ENCODE measurements at regions not wholly inside any gene's neighbourhood (a gene's known extent, or its start where the extent isn't known, plus 50 kb on each side); places are given as distances from the start of the nearest gene placed in this dataset.

DNA sequence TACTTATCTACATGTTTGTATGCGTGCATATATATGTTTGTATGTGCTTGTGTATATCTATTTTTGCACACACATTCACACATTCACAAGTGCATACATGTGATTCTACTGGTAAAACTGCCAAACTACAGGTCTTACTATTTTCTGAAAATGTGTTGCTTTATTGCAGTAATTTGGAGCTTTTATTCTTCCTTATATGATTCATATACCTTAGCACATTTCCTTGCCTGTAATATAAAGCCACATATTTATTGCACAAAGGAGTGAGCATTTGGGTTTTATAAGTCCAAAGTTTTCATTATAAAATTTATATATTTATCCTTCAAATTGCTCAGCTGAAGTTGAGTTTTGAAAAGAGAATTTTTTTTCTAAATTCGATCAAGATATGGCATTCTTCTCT is 1120.4 kb upstream of the PCDH9 start:
- H3K27ac ChIP-seq (ENCODE audit: low read depth, low read length, poor library complexity, severe bottlenecking), result no peak overlapping the region
- TF ChIP-seq, protein P1, sequence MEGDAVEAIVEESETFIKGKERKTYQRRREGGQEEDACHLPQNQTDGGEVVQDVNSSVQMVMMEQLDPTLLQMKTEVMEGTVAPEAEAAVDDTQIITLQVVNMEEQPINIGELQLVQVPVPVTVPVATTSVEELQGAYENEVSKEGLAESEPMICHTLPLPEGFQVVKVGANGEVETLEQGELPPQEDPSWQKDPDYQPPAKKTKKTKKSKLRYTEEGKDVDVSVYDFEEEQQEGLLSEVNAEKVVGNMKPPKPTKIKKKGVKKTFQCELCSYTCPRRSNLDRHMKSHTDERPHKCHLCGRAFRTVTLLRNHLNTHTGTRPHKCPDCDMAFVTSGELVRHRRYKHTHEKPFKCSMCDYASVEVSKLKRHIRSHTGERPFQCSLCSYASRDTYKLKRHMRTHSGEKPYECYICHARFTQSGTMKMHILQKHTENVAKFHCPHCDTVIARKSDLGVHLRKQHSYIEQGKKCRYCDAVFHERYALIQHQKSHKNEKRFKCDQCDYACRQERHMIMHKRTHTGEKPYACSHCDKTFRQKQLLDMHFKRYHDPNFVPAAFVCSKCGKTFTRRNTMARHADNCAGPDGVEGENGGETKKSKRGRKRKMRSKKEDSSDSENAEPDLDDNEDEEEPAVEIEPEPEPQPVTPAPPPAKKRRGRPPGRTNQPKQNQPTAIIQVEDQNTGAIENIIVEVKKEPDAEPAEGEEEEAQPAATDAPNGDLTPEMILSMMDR (conservative IDR thresholded peaks at IDR 0.05; ENCODE audit: low read depth, low read length), result no peak
- TF ChIP-seq EZH2 (IDR thresholded peaks at IDR 0.05; ENCODE audit: borderline replicate concordance, low read depth, low read length, poor library complexity, severe bottlenecking), result no peak
- no TSS peak for BruUV-seq (replicated peaks)
- H3K4me3 ChIP-seq (ENCODE audit: low read depth, low read length, poor library complexity, severe bottlenecking), result no peak overlapping the region
- H3K9me3 ChIP-seq (ENCODE audit: low read depth, low read length, poor library complexity, severe bottlenecking), result no peaks in the 10 kb centered on the region
- H3K4me1 ChIP-seq (ENCODE audit: insufficient read depth, low read length, poor library complexity, severe bottlenecking), result no peaks in the 10 kb centered on the region
- DNase-seq (ENCODE audit: low spot score), result no peak
- intact Hi-C loops (cut with micrococcal nuclease; ENCODE audit: unreplicated experiment), result no loop called here
- H3K36me3 ChIP-seq (ENCODE audit: insufficient read depth, low read length, poor library complexity, severe bottlenecking), result no peaks in the 10 kb centered on the region
- H3K27me3 ChIP-seq (replicated peaks; ENCODE audit: insufficient read depth, low read depth, low read length, poor library complexity), result no peaks in the 10 kb centered on the region
- CTCF ChIA-PET, result no interaction called here
- POLR2A ChIA-PET (ENCODE audit: low non-redundant PET), result no interaction called here

DNA sequence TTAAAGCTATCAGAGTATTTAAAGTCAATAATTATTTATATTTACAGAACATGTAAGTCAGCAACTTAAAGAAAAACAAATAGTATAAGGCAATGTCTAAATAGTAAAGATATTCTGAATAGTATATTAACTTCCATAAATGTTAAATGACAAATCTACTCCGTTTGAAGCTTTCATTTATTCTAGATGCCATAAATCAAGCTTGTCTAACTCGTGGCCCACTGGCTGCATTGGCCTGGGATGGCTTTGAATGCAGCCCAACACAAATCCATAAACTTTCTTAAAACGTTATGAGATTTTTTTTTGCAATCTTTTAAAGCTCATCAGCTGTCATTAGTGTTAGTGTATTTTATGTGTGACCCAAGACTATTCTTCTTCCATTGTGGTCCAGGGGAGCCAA is 1117.1 kb upstream of the PCDH9 start:
- DNase-seq (ENCODE audit: low spot score), result no peak
- Histone ChIP-seq H3K4me3 (ENCODE audit: low read depth, low read length, poor library complexity, severe bottlenecking) (no peak overlapping the region), H3K9me3 (ENCODE audit: low read depth, low read length, poor library complexity, severe bottlenecking) (peaks cover 3% of the 10 kb centered on the region), H3K36me3 (ENCODE audit: insufficient read depth, low read length, poor library complexity, severe bottlenecking) (no peaks in the 10 kb centered on the region), H3K27me3 (replicated peaks; ENCODE audit: insufficient read depth, low read depth, low read length, poor library complexity) (no peaks in the 10 kb centered on the region), H3K27ac (ENCODE audit: low read depth, low read length, poor library complexity, severe bottlenecking) (no peak overlapping the region), H3K4me1 (ENCODE audit: insufficient read depth, low read length, poor library complexity, severe bottlenecking) (no peaks in the 10 kb centered on the region)
- POLR2A ChIA-PET (ENCODE audit: low non-redundant PET), result no interaction called here
- intact Hi-C loops (cut with micrococcal nuclease; ENCODE audit: unreplicated experiment), result no loop called here
- TF ChIP-seq EZH2 (IDR thresholded peaks at IDR 0.05; ENCODE audit: borderline replicate concordance, low read depth, low read length, poor library complexity, severe bottlenecking), result no peak
- TF ChIP-seq, protein P1 (conservative IDR thresholded peaks at IDR 0.05; ENCODE audit: low read depth, low read length), result no peak
- no TSS peak for BruUV-seq (replicated peaks)
- CTCF ChIA-PET, result no interaction called here

DNA sequence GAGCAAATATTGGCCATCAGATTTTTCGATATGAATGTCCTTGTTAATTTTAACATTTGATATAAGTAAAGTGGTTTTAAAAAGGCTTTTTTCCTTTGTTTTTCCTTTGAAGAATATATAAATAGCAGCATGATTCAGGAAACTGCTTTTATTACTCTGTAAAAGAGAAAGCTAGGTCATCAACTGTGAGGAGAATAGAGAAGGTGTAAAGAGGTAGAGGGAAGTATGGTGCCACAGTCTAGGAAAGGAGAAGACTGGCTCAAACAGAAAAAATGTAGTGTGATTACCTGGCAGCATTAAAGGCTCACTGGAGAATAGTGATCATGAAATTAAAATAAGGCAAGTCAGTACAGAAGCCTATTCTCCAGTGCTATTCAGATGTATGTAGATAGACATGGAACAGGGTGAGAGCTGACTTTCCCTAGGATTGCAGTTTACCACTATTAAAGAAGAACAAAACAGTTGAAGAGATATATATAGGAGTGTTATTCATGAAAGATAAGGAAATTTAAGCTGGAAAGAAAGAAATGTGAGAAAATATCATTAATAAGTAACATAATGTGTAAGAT is 1115.9 kb upstream of the PCDH9 start:
- ChIA-PET POLR2A (ENCODE audit: low non-redundant PET) (no interaction called here), CTCF (interaction anchor here (0.7 kb wide), 1 partner anchor 384 kb away, joined by 3 read pairs; no protein-coding TSS in a partner anchor)
- H3K9me3 ChIP-seq (ENCODE audit: low read depth, low read length, poor library complexity, severe bottlenecking), result peaks cover 3% of the 10 kb centered on the region
- intact Hi-C loops (cut with micrococcal nuclease; ENCODE audit: unreplicated experiment), result no loop called here
- no peaks in the 10 kb centered on the region for H3K4me1 ChIP-seq (ENCODE audit: insufficient read depth, low read length, poor library complexity, severe bottlenecking)
- H3K4me3 ChIP-seq (ENCODE audit: low read depth, low read length, poor library complexity, severe bottlenecking), result no peak overlapping the region
- BruUV-seq (replicated peaks), result no TSS peak
- no peak for DNase-seq (ENCODE audit: low spot score)
- no peaks in the 10 kb centered on the region for H3K27me3 ChIP-seq (replicated peaks; ENCODE audit: insufficient read depth, low read depth, low read length, poor library complexity)
- no peak overlapping the region for H3K27ac ChIP-seq (ENCODE audit: low read depth, low read length, poor library complexity, severe bottlenecking)
- H3K36me3 ChIP-seq (ENCODE audit: insufficient read depth, low read length, poor library complexity, severe bottlenecking), result no peaks in the 10 kb centered on the region
- TF ChIP-seq, protein P1 (conservative IDR thresholded peaks at IDR 0.05; ENCODE audit: low read depth, low read length), result no peak
- TF ChIP-seq EZH2 (IDR thresholded peaks at IDR 0.05; ENCODE audit: borderline replicate concordance, low read depth, low read length, poor library complexity, severe bottlenecking), result no peak

All from A673 (cell line).